GM18508 (cell line): ENCODE measurements at regions not wholly inside any gene's neighbourhood (a gene's known extent, or its start where the extent isn't known, plus 50 kb on each side); places are given as distances from the start of the nearest gene placed in this dataset.

ENCODE experiments used
- ATAC-seq: cut with Tn5 transposase; IDR thresholded peaks from one replicate; pipeline ENCODE4 v1.9.1; 2021; ENCODE audit warnings: moderate number of reproducible peaks; ENCODE audit not compliant: insufficient read depth, unreplicated experiment

DNA sequence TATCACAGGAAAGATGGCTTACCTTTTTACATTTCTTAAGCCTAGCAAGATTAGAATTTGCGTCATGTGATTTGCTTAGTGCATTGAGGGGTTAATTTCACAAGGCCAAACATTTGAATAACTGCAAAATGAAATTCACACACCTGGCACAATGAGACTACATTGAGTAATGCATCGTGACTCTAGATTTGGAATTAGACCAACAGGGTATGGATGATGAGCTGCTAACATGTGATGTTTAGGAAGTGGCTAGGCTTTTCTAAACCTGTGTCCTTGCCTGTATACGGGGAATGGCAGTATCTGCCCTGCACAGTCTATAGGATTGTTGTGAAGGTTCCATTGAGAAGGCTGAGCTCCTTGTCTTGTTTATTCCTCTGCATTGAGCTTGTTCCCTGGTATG lies 160.1 kb downstream of the MFSD1 start:
- ATAC-seq, result no peak

DNA sequence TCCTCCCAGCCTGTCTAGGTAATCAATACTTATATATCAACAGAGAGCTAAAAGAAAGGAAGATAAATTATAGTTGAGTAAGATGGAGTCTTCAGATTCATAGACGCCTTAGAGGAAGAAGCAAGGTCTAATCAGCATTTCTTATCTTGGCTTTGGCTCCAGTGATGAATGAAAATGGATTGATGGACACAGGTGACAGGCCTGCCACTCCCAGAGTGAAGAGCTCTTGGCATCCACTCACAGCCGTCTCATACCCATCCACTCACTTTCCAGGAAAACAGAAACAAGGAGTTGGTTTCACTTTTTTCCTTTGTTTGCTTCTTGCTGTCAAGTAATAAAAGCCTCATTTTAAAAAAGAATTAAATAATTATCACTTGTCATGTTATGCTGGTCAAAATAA lies 168.2 kb downstream of the MFSD1 start:
- no peak for ATAC-seq

DNA sequence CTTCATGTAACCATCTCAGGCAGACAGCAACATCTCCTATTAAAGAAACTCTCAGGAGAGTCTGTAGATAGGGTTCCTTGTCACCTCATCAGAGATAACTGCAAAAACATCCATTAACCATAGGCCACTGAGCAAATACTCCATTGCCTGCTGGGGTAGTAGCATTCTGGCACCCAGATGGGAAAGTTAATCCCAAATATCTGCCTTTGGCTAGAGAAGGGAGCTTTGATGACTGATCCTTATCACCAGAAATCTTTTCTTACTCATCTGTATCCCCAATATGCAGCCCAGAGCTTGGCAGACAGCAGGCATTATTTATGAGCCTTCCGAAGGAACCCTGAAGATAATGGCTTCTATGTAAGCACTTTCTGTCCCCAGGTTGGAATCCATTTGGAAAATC lies 173.1 kb downstream of the MFSD1 start:
- no peak for ATAC-seq

DNA sequence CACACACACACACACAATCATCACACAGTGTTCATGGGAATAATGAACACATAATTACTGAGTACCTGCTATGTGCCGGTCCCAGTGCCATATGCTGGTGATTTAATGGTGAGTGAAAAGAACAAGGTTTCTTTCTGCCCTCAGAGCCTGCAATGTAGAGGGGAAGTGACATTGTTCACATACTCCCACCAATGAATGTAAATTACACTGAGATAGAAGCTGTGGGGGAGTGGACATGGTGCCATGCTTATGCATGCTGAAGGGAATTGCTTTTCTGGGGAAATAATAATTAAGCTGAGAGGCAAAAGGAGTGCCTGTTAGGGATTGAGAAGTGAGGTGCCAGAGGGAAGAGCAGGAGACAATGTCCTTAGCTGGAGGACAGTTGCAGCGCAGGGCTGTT lies 175.1 kb downstream of the MFSD1 start:
- ATAC-seq, result no peak

DNA sequence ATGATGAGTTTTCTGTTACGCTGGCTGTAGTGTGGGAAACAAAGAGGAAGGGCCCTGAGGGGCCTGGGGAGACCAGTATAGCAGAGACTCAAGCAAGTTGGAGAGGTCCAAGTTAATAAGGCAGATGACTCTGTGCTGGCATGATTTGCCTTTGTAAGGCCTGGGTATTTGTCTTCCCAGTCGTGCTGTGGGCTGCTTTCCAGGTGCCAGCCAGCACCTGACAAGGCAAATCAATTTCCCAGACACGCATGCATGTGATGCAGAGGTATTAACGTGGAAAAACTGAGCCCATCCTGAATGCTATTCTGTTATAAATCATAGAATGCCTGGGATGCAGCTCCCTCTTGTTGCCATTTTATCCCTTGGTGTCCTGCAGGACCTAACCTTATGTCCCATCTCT lies 175.6 kb downstream of the MFSD1 start:
- ATAC-seq, result no peak

DNA sequence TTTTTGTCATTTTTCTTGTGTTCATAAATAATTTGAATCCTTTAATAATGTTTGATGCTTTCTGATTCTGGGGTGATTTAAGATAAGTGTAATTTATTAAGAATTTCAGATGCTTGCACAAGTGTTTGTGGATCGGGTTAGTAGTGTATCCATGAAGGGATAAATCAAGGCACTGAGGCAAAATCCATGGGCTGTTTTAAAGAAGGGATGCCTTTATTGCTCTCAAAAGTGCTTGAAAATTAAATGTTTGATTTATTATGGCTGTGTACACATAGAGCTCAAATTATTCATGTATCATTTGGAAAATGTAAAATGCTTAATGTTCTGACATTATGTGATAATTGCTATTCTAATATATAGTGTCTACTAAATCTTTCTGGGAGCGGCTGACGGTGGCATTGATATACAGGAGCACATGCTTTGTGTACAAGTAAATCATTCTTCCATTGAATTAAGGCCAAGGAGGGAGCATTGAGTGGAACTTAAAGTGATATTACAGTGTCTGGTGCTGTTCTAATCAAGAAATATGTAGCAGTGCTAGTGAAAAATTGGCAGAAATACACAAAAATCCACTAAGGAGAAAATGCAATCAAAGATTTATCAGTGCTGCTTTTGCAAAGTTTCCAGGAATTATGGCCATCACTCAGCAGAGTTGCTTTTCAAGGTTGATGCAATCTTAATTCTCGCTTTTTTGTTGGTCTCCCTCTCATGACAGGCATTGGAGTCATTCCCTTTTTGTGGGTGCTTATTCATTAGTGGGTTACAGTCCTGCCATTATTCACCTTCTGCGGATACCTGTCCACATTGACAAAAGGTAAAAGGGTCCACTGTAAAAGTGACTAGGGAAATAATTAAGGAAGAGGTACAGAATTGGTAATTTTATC lies 181.6 kb downstream of the MFSD1 start:
- no peak for ATAC-seq

DNA sequence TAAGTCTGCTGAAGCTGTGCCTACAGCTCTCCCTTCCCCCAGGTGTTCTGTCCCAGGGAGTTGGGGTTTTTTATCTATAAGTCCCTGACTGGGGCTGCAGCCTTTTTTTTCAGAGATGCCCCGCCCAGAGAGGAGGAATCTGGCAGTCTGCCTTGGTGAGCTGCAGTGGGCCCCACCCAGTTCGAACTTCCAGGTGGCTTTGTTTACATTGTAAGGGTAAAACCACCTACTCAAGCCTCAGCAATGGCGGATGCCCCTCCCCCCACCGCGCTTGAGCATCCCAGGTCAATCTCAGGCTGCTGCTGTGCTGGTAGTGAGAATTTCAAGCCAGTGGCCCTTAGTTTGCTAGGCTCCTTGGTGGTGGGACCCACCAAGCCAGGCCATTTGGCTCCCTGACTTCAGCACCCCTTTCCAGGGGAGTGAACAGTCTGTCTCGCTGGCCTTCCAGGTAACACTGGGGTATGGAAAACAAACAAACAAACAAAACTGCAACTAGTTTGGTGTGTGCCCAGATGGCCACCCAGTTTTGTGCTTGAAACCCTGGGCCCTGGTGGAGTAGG lies 189.4 kb downstream of the MFSD1 start:
- no peak for ATAC-seq

DNA sequence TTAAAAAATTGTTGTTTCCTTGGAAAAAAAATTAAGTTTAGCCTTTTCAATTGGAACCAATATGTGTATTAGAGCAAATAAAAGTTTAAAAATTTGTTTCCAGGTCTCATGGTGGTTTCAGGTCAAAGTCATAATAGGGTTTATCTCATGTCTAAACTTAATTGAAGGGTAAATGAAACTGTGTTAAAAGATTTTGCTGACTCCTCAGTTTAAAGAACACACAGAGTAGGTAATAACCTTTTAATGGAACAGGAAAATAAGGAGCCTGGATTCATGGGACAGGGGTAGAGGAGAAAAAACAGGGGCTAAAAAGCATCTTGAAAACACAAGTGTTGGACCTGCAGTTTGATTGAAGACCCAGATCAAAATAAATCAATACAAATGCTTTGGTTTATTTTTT lies 190.6 kb downstream of the MFSD1 start:
- ATAC-seq, result no peak

DNA sequence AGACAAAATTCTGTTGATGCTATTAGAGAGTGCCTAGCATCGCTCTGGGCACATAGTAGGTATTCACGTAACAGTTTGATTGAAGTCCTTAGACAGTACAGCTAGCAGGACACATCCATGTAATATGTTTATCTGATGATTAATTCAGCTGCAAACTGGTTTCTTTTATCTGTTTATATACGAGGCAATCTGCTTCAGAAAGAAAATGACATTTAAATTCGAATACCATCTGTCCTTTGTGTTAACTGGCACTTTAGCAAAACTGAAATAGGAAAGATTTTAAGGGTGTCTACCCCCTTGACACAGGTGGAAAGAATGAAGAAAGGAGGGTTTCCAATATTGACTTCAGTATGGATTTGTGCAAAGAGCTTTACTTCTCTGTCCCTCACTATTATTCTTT lies 192.5 kb downstream of the MFSD1 start:
- ATAC-seq, result no peak

DNA sequence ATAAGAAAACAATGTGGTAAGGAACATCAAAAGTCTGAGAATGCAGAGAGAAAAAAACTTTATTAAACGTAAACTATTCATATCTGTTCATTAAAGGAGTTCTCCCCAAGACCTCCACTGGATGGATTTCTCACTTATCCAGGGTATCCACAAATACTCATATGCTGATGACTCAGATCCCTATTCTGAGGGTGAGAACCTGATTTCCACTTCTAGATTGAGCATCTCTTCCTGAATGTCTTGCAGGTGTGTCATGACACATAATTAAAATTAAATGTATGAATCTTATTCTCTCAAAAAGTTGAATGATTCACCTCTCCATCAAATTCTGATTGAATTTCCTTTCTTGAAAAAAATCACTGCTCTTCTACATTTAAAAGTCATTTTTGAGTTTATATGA lies 199.9 kb downstream of the MFSD1 start:
- ATAC-seq, result no peak

DNA sequence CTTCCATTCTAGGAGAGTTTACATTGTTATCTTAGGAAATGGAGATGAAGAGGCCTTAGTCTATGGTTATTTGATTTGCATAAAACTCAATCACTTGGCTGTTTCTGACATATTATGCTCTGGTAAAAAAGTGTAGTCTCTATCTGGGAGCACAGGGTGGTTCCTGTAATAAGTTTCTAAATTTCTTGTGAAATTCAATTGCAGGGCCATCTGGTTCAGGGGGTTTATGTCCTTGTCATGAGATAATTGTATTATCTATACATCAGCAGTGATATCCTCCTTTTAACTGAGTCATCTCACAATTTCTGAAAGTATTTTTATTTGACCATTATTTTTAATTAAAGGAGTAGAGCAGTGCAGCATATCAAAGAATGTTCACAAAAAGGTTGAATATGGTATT lies 203.3 kb downstream of the MFSD1 start:
- no peak for ATAC-seq

DNA sequence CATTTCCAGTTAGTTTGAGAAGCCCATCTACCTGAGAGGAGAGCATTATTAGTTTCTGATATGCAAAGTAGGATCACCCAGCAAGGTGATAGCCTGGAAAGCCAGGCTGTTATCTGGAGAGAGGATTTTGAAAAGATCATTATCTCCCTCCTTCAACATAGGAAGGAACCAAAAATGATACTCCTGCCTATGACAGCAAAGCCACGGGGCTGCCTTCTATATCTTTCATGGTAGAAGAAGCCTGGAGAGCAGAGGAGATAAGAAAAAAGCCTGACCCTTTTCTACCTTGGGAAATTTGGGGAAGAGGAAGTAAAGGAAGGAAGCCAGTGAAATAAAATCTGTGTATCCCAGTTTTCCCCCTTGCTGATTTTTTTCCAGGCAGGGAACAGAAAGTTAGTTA lies 205.5 kb downstream of the MFSD1 start:
- ATAC-seq, result no peak

DNA sequence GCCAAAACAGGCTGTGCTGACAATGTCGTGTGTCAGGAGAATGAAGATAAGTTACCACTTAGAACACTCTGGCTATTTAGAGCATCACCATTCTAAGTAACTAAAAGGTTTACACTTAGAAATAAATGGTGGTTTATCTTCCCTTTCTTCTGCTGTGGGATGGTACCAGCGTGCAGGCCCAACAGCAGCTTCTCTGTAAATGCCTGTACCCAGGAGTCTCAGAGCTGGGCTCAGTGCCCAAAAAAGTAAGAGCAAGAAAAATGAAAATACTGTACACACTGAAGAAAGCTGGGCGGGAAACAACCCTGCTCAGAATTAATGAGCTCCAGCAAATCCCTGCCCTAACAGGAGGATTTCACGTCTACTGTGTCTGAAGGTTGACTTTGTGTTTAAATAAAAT lies 206.5 kb downstream of the MFSD1 start:
- ATAC-seq, result no peak

DNA sequence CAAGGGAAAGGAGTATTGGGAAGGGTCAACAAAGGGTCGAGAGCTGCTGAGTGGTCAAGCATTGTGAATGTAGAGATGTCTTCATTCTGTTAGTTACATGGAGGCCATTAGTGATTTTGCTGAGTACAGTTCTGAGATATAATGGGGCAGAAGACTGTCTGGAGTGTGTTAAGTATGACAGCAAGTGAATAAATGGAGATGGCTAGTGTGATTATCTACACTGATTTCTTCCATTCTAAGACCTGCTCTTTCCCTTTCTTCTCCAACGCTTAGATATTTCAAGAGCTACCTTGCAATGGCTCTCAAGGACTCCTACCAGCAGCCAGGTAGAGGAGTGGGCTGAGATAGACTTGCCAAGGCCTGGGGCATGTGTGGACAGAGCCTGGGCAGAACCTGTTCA lies 216.5 kb downstream of the MFSD1 start:
- no peak for ATAC-seq

DNA sequence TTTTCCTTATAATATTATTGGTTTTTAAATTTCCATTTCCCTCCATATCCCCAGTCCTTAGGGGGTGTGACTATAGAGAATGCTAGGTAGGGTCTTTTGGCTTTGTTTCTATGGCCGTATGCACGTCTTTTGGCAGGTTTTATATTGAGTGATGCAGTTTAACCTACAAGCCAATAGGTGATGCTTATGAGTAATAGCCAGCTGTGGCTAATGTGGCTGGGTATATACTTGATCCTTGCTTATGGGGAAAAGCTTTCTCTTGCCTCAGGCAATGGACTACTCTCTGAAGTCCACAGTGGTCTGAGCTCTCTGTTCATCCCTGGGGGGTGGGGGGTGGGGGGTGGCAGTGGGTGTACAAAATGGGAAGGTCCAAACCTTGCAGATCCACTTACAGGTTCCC lies 223.9 kb downstream of the MFSD1 start:
- ATAC-seq, result no peak

DNA sequence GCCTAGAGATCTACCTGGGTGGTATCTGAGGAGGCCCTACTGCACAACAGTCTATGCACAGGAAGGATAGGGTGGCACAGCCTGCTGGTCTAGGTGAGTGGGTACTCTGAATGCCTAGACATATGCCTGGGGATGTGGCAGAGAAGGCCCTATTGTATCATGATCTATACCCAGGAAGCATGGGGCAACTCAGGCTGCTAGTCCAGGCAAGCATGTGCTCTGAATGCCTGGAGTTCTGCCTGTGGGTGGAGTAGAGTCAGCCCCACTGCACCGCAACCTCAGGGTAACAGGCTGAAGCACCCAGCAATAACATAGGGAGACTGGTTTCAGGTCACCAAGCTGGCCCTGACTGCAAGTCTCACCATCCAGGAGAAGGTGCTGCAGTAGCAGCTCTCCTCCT lies 224.7 kb downstream of the MFSD1 start:
- no peak for ATAC-seq

DNA sequence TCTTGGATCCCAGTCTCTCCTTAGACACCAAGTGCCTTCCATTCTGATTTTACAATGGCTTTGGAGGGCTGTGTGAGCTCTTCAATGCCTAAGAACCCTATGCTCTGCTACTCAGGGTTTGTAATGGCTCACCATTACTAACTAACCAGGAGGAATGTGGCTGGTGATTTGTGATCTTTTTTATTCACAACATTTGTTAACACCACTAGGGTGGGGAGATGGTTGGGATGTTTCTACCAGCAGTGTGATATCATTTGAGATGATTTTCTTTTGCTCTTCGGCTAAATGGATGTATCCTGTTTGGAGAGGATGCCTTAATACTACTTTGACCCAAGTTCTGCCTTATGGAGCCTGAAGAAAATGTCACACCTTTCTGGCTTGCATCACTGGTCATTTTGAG lies 226.9 kb downstream of the MFSD1 start:
- no peak for ATAC-seq

DNA sequence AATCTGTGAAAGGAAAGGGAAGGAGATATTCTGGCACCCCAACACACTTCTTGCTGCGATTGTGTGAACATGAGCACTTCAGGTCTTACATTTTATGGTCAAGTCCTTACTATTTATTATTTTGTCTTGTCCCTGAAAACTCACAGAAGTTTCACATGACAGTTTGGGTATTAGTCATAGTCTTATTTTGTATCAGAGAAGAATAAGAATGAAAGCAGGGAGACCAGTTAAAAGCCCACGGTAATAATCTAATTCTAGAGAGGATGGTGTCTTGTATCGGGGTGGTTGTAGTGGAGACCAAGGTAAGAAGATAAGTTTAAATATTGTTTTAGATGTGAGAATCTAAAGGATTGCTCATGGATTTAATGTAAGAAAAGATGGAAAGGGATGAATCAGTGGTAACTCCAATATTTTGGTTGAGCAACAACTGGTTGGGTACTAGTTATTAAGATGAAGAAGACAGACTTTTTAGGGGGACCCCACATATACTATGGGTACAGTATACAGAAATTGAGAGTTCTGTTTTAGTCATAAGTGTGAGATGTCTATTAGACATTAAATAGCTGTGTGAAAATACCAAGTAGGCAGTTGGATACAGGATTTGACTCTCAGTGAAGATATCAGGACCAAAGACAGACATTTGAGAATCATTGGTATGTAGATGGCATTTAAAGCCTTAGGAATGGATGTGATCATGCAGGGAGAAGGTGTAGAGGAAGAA lies 227.6 kb downstream of the MFSD1 start:
- ATAC-seq, result peak; percentile 79

DNA sequence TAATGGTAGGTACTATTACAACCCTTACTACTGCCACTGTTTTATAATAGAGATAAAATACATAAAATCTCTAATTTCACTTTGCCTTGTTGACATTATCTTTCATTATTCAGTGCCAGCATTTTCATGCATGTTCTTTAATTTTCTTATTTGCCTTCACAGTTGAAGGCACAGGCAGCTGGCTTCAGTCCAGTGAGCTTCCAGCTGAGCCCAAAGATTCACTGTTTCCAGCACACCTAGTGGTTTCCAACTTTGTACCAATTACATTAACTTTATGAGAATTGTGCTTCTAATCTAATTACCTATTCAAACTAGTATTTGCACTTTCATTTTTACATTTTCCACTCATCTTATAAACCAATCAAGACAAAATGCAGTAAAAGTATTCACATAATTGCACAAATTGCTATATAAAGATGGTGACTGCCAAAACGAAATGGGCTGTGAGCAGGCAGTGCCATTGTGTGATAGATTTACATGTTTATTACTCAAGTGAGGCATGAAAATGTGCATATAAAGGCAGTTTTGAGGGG lies 228.3 kb downstream of the MFSD1 start:
- no peak for ATAC-seq

DNA sequence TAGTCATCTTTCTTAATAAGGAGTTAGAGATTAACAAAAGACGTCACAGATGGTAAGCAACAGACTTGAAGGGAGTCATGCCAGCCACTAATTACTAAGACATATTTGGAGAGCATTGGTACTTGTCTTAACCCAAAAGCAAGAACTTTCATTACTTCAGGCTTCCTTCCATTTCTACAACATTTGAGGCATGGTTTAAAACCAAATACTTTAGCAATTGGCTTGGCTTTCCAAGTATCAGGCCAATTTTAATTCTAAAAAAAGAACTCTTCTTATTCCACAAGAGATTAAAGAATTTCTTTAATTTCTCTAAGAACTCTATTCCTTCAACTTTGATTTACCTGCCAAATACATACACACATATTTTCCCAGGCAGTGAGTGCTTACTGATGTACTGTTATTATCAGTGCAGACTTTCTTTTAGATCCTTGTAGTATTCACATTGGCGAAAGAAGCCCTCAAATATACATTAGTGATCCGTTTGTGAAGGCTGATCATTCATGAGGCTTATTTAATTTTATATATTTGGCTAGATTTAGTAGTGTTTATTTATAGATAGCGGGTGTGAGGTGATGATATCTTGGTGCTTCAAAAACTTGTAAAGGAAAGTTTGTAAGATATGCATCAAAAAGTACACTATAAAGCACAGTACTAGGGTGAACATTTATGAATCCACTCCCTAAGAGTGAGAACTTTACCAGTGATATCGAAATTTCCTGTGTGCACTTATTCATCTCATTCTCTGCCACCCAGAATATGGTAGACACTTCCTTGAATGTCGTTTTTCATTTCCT lies 229.2 kb downstream of the MFSD1 start:
- no peak for ATAC-seq

DNA sequence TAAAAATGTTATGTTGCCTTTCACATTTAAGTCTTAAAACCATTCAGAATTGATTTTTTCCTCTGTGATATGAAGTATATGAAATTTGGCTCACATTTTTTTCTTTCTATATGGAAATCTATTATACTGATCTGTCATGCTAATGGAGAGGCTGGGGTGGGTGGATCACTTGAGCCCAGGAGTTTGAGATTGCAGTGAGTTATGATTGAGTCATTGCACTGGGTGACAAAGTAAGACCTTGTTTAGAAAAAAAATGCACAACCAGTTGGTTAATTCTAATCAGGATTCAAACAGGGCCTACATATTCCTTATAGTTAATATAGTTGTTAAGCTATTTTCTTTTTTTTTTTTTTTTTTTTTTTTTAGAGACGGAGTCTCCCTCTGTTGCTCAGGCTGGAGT lies 230.5 kb downstream of the MFSD1 start:
- no peak for ATAC-seq
